ENCODE measurements at regions not wholly inside any gene's neighbourhood (a gene's known extent, or its start where the extent isn't known, plus 50 kb on each side); places are given as distances from the start of the nearest gene placed in this dataset.

DNA sequence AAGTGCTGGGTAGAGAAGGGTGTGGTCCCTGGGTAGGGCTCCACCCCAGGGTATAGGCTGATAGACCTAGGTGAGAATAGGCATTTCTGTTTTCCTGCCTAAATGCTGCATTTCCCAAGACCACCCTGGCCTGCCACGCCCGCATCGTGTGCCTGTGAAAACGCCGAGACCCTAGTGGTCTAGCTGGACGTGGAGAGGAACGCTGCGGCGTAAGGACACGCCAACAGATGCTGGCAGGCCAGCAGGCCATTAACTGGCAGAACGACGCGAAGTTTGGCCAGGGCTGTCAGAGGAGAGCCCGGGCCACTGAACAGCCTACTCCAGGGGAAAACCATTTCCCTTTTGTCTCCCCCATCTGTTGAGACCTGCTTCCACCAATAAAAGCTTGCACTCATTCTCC, 373.2 kb upstream of the FIGN start:
- TF ChIP-seq POLR2AphosphoS5 (IDR thresholded peaks at IDR 0.05): no peak
- TF ChIP-seq, protein P1, sequence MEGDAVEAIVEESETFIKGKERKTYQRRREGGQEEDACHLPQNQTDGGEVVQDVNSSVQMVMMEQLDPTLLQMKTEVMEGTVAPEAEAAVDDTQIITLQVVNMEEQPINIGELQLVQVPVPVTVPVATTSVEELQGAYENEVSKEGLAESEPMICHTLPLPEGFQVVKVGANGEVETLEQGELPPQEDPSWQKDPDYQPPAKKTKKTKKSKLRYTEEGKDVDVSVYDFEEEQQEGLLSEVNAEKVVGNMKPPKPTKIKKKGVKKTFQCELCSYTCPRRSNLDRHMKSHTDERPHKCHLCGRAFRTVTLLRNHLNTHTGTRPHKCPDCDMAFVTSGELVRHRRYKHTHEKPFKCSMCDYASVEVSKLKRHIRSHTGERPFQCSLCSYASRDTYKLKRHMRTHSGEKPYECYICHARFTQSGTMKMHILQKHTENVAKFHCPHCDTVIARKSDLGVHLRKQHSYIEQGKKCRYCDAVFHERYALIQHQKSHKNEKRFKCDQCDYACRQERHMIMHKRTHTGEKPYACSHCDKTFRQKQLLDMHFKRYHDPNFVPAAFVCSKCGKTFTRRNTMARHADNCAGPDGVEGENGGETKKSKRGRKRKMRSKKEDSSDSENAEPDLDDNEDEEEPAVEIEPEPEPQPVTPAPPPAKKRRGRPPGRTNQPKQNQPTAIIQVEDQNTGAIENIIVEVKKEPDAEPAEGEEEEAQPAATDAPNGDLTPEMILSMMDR (IDR thresholded peaks at IDR 0.05): no peak

Measured in suprapubic skin (tissue), 3 donors.